ENCODE measurements at regions not wholly inside any gene's neighbourhood (a gene's known extent, or its start where the extent isn't known, plus 50 kb on each side); places are given as distances from the start of the nearest gene placed in this dataset.

DNA sequence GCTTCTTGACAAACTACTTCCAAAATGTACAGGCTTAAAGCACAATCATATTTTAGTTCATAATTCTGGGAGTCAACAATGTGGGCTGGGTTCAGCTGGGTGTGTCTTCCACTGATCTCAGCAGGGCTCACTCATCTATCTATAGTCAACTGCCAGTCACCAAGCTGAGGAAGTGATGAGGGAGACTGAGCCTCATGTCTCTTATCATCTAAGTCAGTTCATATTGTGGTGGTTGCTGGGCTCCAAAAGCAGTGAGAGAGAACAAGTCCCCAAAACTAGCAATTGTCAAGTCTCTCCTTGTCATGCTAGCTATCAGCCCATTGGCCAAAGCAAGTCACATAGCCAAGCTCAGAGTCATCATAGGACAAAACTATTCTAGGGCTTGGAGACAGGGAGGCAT is 465.9 kb upstream of the ARID1B start:
- DNase-seq: no peak
- Histone ChIP-seq H3K27me3 (replicated peaks; ENCODE audit: insufficient read depth) (no peaks in the 10 kb centered on the region), H3K9me2 (ENCODE audit: insufficient read depth) (no peaks in the 10 kb centered on the region), H3K4me2 (ENCODE audit: unreplicated experiment) (no peak overlapping the region), H3K9ac (no peak overlapping the region), H3F3A (ENCODE audit: insufficient read depth) (no peaks in the 10 kb centered on the region), H3K4me3 (no peak overlapping the region), H3K4me1 (ENCODE audit: insufficient read depth) (no peaks in the 10 kb centered on the region), H3K9me3 (ENCODE audit: low read depth) (no peaks in the 10 kb centered on the region), H2AFZ (no peak overlapping the region), H4K20me1 (ENCODE audit: insufficient read depth) (no peaks in the 10 kb centered on the region), H3K79me2 (ENCODE audit: insufficient read depth) (no peaks in the 10 kb centered on the region), H3K27ac (no peak overlapping the region), H3K36me3 (ENCODE audit: low read depth) (no peaks in the 10 kb centered on the region)
- TF ChIP-seq EZH2 (IDR thresholded peaks at IDR 0.05; ENCODE audit: insufficient read depth, poor library complexity, severe bottlenecking) (no peak), EZH2phosphoT487 (IDR thresholded peaks at IDR 0.05; ENCODE audit: insufficient read depth, low read depth) (no peak)
- in situ Hi-C loops (cut with MboI): no loop called here

GRCh38 chr6:156310701-156311100 is 466.5 kb upstream of the ARID1B start:
- no peak for DNase-seq
- no peaks in the 10 kb centered on the region for H4K20me1 ChIP-seq (ENCODE audit: insufficient read depth)
- no peaks in the 10 kb centered on the region for H3K27me3 ChIP-seq (replicated peaks; ENCODE audit: insufficient read depth)
- no peaks in the 10 kb centered on the region for H3F3A ChIP-seq (ENCODE audit: insufficient read depth)
- H3K9me3 ChIP-seq (ENCODE audit: low read depth): no peaks in the 10 kb centered on the region
- in situ Hi-C loops (cut with MboI): no loop called here
- no peak overlapping the region for H2AFZ ChIP-seq
- 23 to 37% methylated on average over 6 of the region's 6 CpGs for WGBS, 2 experiments (ENCODE audit: low coverage in 1 of 2, low lambda C conversion rate in 2 of 2, missing lambda C conversion rate in 2 of 2)
- TF ChIP-seq EZH2 (IDR thresholded peaks at IDR 0.05; ENCODE audit: insufficient read depth, poor library complexity, severe bottlenecking): no peak
- TF ChIP-seq EZH2phosphoT487 (IDR thresholded peaks at IDR 0.05; ENCODE audit: insufficient read depth, low read depth): no peak
- H3K9me2 ChIP-seq (ENCODE audit: insufficient read depth): no peaks in the 10 kb centered on the region
- no peak overlapping the region for H3K4me2 ChIP-seq (ENCODE audit: unreplicated experiment)
- no peak overlapping the region for H3K27ac ChIP-seq
- H3K79me2 ChIP-seq (ENCODE audit: insufficient read depth): no peaks in the 10 kb centered on the region
- H3K9ac ChIP-seq: no peak overlapping the region
- H3K4me1 ChIP-seq (ENCODE audit: insufficient read depth): no peaks in the 10 kb centered on the region
- no peak overlapping the region for H3K4me3 ChIP-seq
- H3K36me3 ChIP-seq (ENCODE audit: low read depth): no peaks in the 10 kb centered on the region

GRCh38 chr6:156309017-156309416 is 468.2 kb upstream of the ARID1B start:
- in situ Hi-C loops (cut with MboI): no loop called here
- Histone ChIP-seq H3K9me3 (ENCODE audit: low read depth) (no peaks in the 10 kb centered on the region), H3K27ac (no peak overlapping the region), H3K36me3 (ENCODE audit: low read depth) (no peaks in the 10 kb centered on the region), H3K4me2 (ENCODE audit: unreplicated experiment) (no peak overlapping the region), H3K27me3 (replicated peaks; ENCODE audit: insufficient read depth) (no peaks in the 10 kb centered on the region), H3K4me1 (ENCODE audit: insufficient read depth) (no peaks in the 10 kb centered on the region), H3K9me2 (ENCODE audit: insufficient read depth) (no peaks in the 10 kb centered on the region), H3F3A (ENCODE audit: insufficient read depth) (no peaks in the 10 kb centered on the region), H4K20me1 (ENCODE audit: insufficient read depth) (no peaks in the 10 kb centered on the region), H3K79me2 (ENCODE audit: insufficient read depth) (no peaks in the 10 kb centered on the region), H3K4me3 (no peak overlapping the region), H2AFZ (no peak overlapping the region), H3K9ac (no peak overlapping the region)
- DNase-seq: no peak
- TF ChIP-seq EZH2phosphoT487 (IDR thresholded peaks at IDR 0.05; ENCODE audit: insufficient read depth, low read depth): no peak
- TF ChIP-seq EZH2 (IDR thresholded peaks at IDR 0.05; ENCODE audit: insufficient read depth, poor library complexity, severe bottlenecking): no peak
- 37 to 39% methylated on average over 7 of the region's 7 CpGs for WGBS, 2 experiments (ENCODE audit: low coverage in 1 of 2, low lambda C conversion rate in 2 of 2, missing lambda C conversion rate in 2 of 2)

DNA sequence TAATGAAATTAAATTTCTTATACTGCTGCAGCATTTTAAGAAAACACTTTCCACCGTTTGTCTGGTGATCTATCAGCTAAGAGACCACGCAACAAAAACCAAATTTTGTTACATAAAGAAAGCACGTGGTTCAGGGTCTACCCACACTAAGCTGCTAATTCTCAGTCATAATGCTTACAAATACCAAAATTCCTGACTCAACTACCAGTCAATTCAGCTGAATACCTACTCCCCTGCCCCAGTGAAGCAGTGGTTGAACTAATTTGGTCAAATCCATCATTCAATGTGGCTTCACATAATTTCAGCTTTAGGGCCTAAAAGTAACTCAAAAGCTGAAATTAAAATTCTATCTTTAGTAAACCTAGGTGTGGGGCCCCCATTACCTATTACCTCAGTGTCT is 468.6 kb upstream of the ARID1B start:
- no peak overlapping the region for H3K4me2 ChIP-seq (ENCODE audit: unreplicated experiment)
- WGBS, 2 experiments (ENCODE audit: low coverage in 1 of 2, low lambda C conversion rate in 2 of 2, missing lambda C conversion rate in 2 of 2): 40 to 41% methylated on average over 3 of the region's 3 CpGs
- DNase-seq: no peak
- no peaks in the 10 kb centered on the region for H3F3A ChIP-seq (ENCODE audit: insufficient read depth)
- no peak for TF ChIP-seq EZH2 (IDR thresholded peaks at IDR 0.05; ENCODE audit: insufficient read depth, poor library complexity, severe bottlenecking)
- no peak for TF ChIP-seq EZH2phosphoT487 (IDR thresholded peaks at IDR 0.05; ENCODE audit: insufficient read depth, low read depth)
- no peak overlapping the region for H3K27ac ChIP-seq
- no peaks in the 10 kb centered on the region for H3K4me1 ChIP-seq (ENCODE audit: insufficient read depth)
- H3K9ac ChIP-seq: no peak overlapping the region
- in situ Hi-C loops (cut with MboI): no loop called here
- no peaks in the 10 kb centered on the region for H3K9me3 ChIP-seq (ENCODE audit: low read depth)
- no peaks in the 10 kb centered on the region for H3K36me3 ChIP-seq (ENCODE audit: low read depth)
- H3K79me2 ChIP-seq (ENCODE audit: insufficient read depth): no peaks in the 10 kb centered on the region
- H3K27me3 ChIP-seq (replicated peaks; ENCODE audit: insufficient read depth): no peaks in the 10 kb centered on the region
- H4K20me1 ChIP-seq (ENCODE audit: insufficient read depth): no peaks in the 10 kb centered on the region
- no peaks in the 10 kb centered on the region for H3K9me2 ChIP-seq (ENCODE audit: insufficient read depth)
- H3K4me3 ChIP-seq: no peak overlapping the region
- no peak overlapping the region for H2AFZ ChIP-seq

- Histone ChIP-seq H3K9me2 (ENCODE audit: insufficient read depth) (no peaks in the 10 kb centered on the region), H3K4me2 (ENCODE audit: unreplicated experiment) (no peak overlapping the region), H3K9ac (no peak overlapping the region), H3F3A (ENCODE audit: insufficient read depth) (no peaks in the 10 kb centered on the region), H3K9me3 (ENCODE audit: low read depth) (no peaks in the 10 kb centered on the region), H4K20me1 (ENCODE audit: insufficient read depth) (no peaks in the 10 kb centered on the region), H3K36me3 (ENCODE audit: low read depth) (no peaks in the 10 kb centered on the region), H3K79me2 (ENCODE audit: insufficient read depth) (no peaks in the 10 kb centered on the region), H2AFZ (no peak overlapping the region), H3K27me3 (replicated peaks; ENCODE audit: insufficient read depth) (no peaks in the 10 kb centered on the region), H3K4me3 (no peak overlapping the region), H3K4me1 (ENCODE audit: insufficient read depth) (no peaks in the 10 kb centered on the region), H3K27ac (no peak overlapping the region)
- no peak for TF ChIP-seq EZH2phosphoT487 (IDR thresholded peaks at IDR 0.05; ENCODE audit: insufficient read depth, low read depth)
- no peak for TF ChIP-seq EZH2 (IDR thresholded peaks at IDR 0.05; ENCODE audit: insufficient read depth, poor library complexity, severe bottlenecking)
- no peak for DNase-seq
- in situ Hi-C loops (cut with MboI): no loop called here
- 36 to 39% methylated on average over 3 of the region's 3 CpGs for WGBS, 2 experiments (ENCODE audit: low coverage in 1 of 2, low lambda C conversion rate in 2 of 2, missing lambda C conversion rate in 2 of 2)
Measured at GRCh38 chr6:156306531-156306930, 470.6 kb upstream of the ARID1B start.

All from GM23248 (cell line).